RPMI8226 (cell line): ENCODE measurements at regions not wholly inside any gene's neighbourhood (a gene's known extent, or its start where the extent isn't known, plus 50 kb on each side); places are given as distances from the start of the nearest gene placed in this dataset.

Experiments
- DNase-seq: peaks from one replicate; pipeline ENCODE4 v3.0.0-alpha.2; 2015

DNA sequence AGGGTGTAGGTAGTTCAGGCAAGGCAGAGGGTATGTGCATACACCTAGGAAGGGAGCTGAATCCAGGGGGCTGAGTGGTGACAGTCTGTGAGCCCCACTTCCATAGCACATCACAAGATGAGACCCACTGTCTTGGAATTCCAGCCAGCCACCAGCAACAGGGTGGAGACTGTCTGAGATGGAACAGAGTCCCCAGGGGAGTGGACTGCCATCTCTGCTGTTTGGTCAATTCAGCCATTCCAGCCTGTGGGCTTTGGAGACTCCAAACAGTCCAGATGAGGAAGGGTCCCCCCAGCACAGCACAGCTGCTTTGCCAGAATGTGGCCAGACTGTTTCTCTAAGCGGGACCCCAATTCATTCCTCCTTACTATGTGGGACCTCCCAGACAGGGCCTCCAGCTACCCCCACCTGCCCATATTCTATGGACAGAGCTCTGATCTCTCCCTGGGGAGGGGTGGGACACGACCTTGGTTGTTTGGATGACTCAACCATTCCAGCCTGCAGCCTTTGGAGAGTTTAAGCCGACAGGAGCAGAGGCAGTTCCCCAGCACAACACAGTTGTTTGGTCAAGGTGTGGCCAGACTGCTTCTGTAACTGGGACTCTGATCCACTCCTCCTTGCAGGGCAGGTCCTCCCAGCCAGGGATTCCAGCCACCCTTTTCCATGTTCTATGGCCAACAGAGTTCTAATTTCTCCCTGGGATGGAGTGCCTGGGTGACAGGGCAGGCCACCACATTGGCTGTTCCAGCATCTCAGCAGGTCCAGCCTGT is 178.0 kb downstream of the RND3 start:
- no peak for DNase-seq

DNA sequence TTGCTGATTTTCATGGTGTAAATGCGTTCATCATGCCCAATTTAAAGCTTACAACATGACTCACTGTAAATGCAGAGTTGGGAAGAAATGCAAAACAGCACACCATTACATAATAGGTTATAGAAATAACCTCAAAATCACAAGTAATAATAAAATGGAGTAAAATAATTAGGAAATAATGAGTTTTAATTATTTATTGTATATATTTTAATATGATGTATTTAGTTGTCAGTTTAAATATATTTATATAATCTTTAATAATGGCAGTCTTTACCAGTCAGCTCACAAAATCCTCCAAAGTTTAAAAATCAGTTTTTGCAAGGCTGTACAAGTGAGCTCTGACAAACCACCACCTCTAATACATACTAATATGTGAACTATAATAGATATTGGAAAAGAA is 180.2 kb downstream of the RND3 start:
- no peak for DNase-seq

DNA sequence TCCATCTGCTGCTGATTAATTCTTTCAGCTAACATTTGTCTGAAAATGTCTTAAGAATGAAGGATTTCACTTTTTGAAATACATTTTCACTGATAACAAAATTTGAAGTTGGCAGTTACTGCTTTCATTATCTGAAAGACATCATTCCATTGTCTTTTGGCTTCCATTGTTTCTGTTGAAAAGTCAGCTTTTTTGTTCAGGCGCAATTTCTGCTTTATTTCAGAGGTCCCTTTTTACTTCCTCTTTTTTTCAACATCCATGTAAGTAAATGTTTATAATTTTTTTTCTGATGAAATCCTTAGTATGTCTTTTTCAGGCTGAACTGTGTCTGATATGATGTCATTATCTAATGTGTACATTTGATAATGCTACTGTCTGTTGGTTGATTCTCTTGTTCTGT is 184.2 kb downstream of the RND3 start:
- DNase-seq, result peak; percentile 14

DNA sequence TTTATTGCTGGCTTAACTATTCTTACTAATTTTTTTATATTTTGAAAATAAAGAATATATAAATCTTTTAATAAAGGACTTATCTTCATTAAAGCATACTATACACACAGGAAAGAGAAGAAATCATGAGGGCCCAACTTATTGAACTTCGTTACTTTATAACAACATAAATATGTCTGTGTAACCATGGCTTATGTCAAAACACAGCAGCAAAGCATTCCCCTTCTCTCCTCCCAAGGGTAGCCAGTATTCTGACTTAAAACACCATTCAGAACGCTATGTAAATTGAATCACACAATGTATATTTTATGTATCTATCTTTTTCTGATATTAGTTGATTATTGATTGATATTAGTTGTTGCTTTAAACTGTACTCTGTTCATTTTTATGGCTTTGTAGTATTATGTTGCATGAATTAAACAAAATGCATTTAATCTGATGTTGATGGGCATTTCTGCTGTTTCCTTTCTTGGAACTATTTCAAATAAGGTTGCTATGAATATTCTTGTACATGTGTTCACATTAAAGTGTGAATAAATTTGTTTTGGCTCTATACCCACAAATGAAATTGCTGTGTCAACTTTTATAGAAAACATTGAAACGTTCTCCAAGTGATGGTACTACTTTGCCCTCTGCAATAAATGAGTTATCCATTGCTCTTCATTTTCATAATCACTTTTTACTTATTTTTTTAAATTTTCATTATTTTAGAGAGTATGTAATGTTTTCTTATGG is 188.7 kb downstream of the RND3 start:
- no peak for DNase-seq

DNA sequence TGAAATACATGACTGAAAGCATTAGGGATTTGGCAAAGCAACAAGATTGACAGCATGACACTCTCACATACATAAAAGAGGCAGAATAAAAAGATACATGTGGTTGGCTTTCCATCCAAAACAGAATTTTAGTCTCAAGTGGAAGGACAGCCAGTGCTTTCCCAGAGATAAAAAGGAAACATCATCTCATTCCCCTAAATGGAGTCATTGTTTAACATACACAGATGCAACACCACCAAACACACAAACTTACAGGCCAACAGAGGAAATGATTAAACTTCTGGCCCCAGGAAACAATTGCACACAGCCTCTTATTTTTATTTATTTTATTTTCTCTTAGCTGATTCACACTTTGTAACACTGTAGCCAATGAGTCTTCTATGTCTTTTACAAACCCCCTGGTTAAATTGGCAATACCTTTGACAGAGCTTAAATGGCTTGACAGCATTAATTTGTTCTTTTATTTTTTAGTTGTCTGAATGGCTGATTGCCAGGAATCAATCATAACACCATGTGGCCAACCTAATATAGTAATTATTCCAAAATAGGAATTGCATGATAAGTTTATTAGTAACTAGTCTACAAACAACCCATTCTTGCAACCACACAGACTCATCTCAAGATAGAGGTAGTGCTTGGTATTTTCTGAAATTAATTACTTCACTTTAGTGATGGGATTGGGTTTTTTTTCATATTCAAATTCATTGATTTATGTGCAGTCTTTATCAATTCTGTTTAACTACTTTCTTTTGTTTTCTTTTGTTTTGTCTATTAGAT is 190.5 kb downstream of the RND3 start:
- DNase-seq, result no peak

DNA sequence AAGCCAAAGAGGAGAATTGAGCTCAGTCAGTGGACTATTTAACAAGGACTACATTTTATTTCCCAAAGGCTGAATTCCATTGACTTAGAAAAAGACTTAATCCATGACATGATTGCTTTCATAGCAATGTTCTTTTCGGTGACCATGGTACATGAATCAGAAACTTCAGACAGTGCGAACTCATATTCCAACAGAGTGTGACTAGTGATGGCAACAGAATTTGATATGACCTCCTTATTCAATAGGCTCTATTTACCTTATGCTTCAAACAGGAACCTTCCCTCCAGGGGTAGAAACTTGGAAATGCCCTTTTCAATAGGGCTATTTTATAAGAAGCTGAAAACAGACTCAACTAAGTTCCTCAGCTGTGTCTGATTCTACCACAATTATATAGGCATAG is 191.9 kb downstream of the RND3 start:
- no peak for DNase-seq

DNA sequence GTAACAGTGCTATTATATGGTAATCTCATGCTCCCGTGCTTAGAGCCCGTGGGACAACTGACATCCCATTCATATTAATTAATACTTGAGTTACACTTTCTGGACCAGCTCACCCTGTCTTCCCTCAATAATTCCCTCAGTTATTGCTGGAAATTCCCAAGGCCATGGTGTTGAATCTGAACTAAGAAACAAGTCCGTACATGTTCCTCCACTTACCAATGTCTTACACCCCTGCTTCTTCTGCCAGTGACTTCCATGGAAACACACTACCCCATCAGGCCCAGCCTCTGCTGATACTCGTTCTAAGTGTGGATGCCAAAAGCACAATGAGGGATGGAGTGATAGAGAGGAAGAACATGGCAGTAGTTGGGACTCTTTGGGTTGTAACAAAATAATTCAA is 193.7 kb downstream of the RND3 start:
- DNase-seq, result no peak

DNA sequence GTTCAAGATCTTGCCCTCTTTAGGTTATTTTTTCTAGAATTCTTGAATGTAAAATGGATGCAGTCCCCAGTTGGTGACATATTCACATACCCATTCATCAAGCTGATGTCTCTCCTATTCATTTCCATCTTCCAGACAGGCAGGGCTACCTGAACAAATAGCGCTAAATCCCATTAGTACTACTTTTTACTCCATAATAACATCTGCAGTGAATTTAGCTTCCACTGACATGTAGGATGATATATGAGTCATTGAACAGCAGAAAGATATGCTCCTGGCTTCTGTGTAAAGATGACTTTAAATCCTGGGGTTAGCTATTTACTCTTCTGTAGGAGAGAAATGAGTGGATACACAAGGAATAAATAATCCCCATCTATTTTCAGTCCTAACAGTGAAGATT is 194.7 kb downstream of the RND3 start:
- DNase-seq, result no peak

DNA sequence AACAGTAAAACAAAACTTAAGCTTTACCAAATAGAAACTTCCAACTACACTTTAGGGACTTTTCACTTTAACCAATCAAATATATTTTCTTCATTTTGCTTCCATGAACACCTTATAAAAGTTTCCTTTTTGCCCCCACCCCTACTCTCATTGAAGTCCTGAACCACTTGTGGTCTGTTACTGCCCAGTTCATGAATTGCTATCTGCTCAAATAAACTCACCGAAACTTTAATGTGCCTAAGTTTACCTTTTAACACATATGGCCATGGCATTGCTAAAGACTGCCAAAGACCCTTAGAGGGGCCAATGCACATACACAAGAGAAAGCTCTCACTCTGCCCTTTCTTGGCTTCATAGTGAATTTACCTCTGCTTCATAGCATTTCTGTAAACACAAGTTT is 195.3 kb downstream of the RND3 start:
- DNase-seq, result no peak

DNA sequence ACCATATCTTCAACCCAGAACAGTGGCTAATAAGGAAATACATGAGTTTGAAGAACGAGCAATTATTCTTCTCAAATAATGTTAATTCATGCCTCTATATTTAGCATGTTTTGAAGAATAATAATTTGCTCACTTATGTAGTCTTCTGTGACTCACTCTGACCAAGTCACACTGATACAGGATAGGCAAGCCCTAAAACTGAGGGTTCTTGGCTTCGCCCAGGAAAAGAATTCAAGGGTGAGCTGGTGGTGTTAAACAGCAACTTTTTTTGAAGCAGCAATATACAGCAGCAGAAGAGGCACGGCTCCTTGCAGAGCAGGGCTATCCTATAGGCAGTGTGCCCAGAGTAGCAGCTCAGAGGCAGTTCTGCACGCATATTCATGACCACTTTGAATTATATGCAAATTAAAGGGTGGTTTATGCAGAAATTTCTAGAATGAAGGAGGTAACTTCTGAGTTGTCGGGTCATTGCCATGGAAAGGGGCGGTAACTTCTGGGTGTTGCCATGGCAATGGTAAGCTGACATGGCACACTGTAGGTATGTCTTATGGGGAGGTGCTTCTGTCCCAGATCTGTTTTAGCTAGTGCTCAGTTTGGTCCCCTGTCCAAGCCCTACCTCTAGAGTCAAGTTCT is 200.6 kb downstream of the RND3 start:
- DNase-seq, result no peak

DNA sequence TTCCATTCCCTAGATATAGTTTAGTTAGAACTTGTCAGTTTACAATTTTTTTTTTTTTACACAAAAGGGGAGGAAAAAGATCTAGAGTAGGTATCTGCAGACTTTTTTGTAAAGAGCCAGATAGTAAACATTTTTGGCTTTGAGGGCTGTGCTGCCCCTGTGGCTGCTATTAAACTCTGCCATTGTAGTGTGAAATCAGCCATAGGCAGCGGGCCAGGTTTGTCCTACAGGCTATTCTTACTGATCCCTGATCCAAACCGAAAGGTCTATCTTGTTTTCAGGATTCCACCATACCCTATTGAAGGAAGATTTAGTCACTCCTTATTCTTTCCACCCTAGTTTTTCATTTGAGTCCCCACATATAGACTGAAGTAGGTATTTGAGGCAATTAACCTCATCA is 203.4 kb downstream of the RND3 start:
- no peak for DNase-seq

DNA sequence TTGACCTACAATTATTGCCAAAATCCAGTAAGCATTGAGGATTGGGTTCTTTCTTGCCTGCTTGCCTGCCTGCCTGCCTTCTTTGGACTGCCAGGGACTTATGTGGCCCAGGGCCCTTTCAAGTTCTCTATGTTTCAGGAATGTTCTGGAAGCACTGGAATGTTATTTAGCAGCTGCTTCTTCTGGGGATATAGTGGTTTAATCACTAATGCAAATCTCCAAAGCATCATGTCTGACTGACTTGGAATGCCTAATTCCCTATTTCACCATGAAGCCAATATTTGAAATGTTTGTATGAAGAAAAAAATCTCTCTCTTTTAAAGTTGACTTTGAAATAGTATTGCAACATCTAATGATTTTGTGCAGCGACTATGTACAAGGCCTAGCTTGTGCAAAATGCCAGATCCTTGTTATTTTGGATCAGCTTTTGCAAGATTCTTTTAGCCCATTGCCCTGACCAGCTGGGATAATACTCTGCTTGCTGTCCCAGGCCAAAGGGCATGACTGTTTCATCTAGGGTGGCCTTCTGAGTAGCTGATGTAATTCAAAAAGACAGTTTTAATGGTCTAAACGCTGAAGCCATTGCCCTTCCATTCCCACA is 204.6 kb downstream of the RND3 start:
- no peak for DNase-seq

DNA sequence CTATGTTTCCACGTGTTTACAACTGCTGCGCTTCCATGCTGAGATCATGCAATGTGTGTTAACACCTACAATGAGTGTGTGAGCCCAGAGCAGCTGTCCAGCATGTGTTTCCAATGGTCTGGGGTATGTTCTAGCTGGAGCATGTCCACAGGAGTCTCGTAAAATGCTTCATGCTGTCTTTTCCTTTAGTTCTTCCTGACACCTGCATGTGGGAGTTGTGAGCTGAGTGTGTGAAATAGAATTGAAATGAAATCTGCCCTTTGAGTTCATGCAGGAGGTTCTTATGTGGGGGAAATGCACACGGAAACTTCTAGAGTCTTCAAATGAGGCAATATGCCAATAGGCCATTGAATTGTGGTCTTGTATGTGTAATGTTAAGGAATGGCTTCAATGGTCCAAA is 205.1 kb downstream of the RND3 start:
- no peak for DNase-seq

DNA sequence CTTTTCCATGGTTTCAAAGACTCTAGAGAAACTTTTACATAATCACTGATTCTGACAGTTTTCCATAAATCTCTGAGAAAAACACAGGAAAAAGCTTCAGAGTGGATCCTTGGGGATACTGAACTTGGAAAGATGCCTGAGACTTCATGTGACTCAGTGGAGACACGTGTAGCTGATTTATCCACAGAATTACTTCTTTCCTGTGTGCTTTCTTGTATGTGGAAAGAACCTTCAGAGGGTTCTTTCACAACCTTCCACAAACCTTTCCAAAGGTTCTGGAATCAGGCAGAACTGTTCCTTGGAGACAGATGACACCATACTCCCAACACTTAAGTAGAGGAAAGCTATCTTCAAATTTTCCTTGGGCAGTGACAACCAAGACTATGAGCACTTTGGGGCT is 207.2 kb downstream of the RND3 start:
- DNase-seq, result no peak

DNA sequence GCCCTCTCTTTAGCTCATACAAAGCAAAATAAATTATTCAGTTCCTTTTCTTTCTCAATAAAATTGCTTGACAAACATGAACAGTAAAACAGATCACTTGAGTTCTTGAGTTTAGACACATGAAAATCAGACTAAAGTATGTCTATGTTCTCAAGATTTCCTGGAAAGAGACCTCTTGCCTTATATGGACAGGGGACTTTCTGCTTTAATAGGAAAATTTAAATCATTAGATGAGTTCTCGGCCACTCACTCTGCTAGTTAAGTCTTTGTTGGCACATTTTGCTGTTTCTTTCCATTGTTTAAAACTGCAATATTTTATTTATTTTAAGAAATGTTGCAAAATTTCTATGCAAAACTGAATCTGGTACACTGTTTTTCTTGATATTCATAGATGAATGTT is 207.8 kb downstream of the RND3 start:
- no peak for DNase-seq

DNA sequence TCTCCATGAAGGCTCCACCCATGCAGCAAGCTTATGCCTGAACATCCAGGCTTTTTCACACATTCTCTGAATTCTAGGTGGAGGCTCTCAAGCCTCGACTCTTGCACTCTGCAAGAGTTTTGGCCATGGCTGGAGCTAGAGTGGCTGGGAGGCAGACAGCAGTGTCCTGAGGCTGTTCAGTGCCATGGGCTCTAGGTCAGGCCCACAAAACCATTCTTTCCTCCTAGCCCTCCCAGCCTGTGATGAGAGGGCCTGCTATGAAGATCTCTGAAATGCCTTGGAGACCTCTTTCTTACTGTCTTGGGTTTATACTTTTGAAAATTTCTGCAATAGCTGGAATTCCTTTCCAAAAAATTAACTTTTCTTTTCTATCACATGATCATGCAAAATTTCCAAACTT is 210.7 kb downstream of the RND3 start:
- no peak for DNase-seq

DNA sequence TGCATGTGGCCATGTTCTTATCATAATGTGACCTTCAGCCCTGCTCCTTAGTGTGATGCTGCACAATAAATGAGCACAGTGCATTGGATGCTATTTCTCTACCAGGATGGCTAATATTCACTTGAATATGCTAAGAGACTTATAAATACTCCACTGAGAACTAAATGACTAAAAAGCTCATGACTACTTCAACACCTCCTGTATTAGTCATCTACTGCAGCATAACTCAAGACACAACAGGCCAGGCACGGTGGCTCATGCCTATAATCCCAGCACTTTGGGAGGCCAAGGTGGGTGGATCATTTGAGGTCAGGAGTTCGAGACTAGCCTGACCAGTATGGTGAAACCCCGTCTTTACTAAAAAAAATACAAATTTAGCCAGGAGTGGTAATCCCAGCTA is 213.4 kb downstream of the RND3 start:
- DNase-seq, result no peak

DNA sequence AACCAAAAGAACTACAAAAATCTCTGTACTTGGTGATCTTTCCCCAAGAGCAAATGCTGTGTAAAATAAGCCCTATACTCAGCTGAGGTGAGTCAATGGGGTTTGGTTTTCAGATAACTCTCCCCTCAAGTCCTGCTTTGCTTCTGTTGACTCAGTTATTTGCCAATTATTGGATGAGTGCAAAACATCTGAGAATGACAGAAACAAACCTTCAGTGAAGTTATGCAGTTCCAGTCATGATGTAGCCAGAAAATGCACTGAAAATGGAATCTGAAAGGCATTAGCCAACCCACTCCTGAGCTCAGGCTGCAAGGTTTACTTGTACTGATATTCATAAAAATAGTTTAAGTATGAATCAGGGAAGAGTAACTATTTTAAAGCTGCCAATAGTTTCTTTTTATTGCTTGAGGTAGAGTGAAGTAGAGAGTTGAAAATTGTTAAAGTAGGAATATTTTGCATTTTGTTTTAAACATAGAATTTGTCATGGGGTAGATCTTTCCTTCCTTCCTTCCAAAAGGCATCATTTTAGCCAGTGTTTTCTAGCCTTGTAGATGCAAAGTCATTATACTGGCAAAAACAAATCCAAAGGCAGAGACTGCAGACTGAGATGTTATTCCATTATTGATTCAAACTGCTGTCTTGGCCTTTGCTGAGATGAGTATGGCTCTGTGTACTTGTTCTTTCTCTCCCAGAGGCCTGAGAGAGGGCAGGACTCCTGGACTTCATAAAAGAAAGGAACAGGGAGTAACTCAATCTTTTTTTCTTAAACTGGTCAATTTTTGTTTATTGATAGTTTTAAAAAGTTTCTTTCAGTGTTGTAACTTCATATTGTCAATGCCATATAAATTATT is 215.3 kb downstream of the RND3 start:
- no peak for DNase-seq

DNA sequence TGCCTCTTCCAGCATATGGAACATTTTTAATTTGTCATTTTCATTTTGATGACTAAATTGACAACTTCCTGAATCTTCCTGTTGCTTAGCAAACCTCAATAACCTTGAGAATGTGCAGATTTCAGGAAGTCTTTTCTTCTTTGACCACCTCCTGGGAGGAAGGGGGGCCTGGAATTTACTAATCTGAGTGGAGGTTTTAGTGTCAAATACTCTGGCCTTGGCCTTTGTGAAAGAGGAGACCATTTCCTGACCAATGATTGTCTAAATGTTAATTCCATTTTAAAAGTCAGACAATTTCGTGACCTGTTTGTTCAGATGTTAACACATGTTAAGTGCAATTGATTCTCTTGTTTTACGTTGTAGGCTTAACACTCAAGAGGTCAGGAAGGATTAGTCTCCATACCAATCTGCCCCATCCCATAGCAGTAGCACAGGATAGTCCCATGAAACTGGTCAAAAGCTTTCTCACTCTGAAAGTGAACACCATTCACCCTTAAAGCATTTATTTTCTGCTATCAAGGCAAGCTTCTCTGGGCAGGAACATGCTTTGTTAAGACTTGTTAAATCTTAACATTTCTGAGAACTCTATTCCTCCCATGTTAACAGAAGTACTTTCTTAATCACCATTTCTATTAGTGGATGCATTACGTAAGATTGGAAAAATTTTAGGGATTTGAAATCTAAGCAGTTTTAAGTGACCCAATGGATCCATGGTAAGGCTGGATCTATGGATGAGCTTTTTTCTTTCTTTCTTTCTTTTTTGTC is 219.6 kb downstream of the RND3 start:
- no peak for DNase-seq

DNA sequence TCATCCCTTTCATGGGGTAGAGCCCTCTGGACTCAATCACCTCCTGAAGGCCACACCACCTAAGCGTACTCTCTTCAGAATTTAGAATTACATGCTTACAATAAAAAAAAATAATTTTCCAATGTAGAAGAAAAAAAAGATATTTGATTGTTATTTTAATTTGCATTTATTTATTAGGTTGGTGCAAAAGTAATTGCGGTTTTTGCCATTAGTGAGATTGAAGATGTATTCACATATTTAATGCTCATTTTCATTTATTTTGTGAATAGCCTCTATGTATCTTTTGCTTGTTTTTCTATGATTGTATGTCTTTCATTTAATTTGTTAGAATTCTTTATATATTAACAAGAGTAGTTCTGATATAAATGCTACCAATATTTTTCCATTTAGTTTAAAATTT is 220.5 kb downstream of the RND3 start:
- no peak for DNase-seq

DNA sequence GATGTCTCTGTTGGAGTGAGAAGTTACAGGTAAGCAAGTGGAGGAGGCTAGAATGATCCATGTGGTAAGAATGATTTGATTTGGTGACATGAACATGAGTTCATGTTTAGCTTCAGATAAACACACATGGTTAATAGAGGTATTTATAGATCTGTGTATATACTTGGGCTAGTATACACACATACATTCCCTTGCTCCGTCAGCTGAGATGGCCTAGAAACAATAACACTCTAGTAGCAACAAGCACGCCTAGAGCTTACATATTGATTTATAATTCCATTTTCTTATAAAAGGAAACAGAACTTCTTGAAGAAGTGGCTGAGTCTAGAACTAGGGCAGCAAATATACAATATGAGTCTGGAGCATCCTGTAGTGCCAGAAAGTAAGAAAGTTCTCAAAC is 223.0 kb downstream of the RND3 start:
- DNase-seq, result no peak
